Colonic mucosa (tissue), 4 donors: ENCODE measurements at regions not wholly inside any gene's neighbourhood (a gene's known extent, or its start where the extent isn't known, plus 50 kb on each side); places are given as distances from the start of the nearest gene placed in this dataset.
"Not testable (repeated sequence)": the region's sequence is repeated elsewhere in the genome, so short reads cannot be mapped to it uniquely, and the experiment has no call there.

ENCODE experiments used
- DNase-seq: peaks from one replicate; pipeline ENCODE4 v3.0.0-alpha.2; 2020
- H3K27ac ChIP-seq: fragments of 200-600 bp; one replicate; pipeline ENCODE4 v1.8.0; 2021
- H3K27me3 ChIP-seq: fragments of 200-600 bp; one replicate; pipeline ENCODE4 v1.8.0; 2021
- H3K36me3 ChIP-seq: fragments of 200-600 bp; one replicate; pipeline ENCODE4 v1.8.0; 2021
- H3K4me1 ChIP-seq: fragments of 200-600 bp; one replicate; pipeline ENCODE4 v1.8.0; 2021; ENCODE audit warnings: mild to moderate bottlenecking
- H3K4me3 ChIP-seq: fragments of 200-600 bp; one replicate; pipeline ENCODE4 v1.8.0; 2021
- H3K9ac ChIP-seq, 2 donors: one replicate each; pipeline ENCODE4 v1.7.0; 2013; ENCODE audit warnings: control low read depth in 2 of 2, low read depth in 2 of 2, low read length in 2 of 2
- H3K9me3 ChIP-seq: fragments of 200-600 bp; one replicate; pipeline ENCODE4 v1.8.0; 2021
- CTCF ChIP-seq: fragments of 200-600 bp; IDR thresholded peaks from one replicate; pipeline ENCODE4 v1.8.0; 2022; ENCODE audit warnings: antibody characterized with exemption, mild to moderate bottlenecking
- intact Hi-C: fragments of 100-400 bp; cut with DNase I; formaldehyde crosslinking; loops from one replicate; pipeline ENCODE4 v1.14.1; 2022
- donor health status: healthy.
- donor health status: DM: no; HTN: no; CAD: no.
- donor health status: DM: no; HTN: no; CAD: no.

- Histone ChIP-seq H3K9ac (no peak overlapping the region), H3K27me3 (no peaks in the 10 kb centered on the region), H3K9me3 (no peaks in the 10 kb centered on the region), H3K27ac (no peak overlapping the region), H3K36me3 (no peaks in the 10 kb centered on the region), H3K4me3 (no peak overlapping the region), H3K4me1 (no peaks in the 10 kb centered on the region)
- intact Hi-C loops, result no loop called here
- DNase-seq, result no peak
- no peak for TF ChIP-seq CTCF
Measured at GRCh38 chr5:17022296-17022695, 86.2 kb upstream of the MYO10 start.

- H3K27ac ChIP-seq, result no peak overlapping the region
- DNase-seq, result no peak
- no peak overlapping the region for H3K9ac ChIP-seq
- intact Hi-C loops, result no loop called here
- H3K4me1 ChIP-seq, result no peaks in the 10 kb centered on the region
- no peaks in the 10 kb centered on the region for H3K9me3 ChIP-seq
- no peaks in the 10 kb centered on the region for H3K36me3 ChIP-seq
- no peak overlapping the region for H3K4me3 ChIP-seq
- H3K27me3 ChIP-seq, result no peaks in the 10 kb centered on the region
- no peak for TF ChIP-seq CTCF
Measured at GRCh38 chr5:17024686-17025180, 88.6 kb upstream of the MYO10 start.

GRCh38 chr5:17031659-17032277 lies 95.7 kb upstream of the MYO10 start:
- DNase-seq, H3K4me1 ChIP-seq, H3K27me3 ChIP-seq, H3K27ac ChIP-seq, H3K9ac ChIP-seq, H3K4me3 ChIP-seq, H3K36me3 ChIP-seq, intact Hi-C loops, H3K9me3 ChIP-seq: not testable (repeated sequence)

GRCh38 chr5:17032314-17032985 lies 96.4 kb upstream of the MYO10 start:
- H3K27me3 ChIP-seq, H3K4me1 ChIP-seq, H3K9ac ChIP-seq, H3K27ac ChIP-seq, H3K9me3 ChIP-seq, DNase-seq, intact Hi-C loops, H3K36me3 ChIP-seq, H3K4me3 ChIP-seq: not testable (repeated sequence)

GRCh38 chr5:17034992-17035391 lies 98.9 kb upstream of the MYO10 start:
- H3K4me3 ChIP-seq, H3K4me1 ChIP-seq, DNase-seq, H3K27me3 ChIP-seq, H3K9ac ChIP-seq, H3K9me3 ChIP-seq, H3K27ac ChIP-seq, intact Hi-C loops, H3K36me3 ChIP-seq: not testable (repeated sequence)

- Histone ChIP-seq H3K4me1 (no peaks in the 10 kb centered on the region), H3K36me3 (no peaks in the 10 kb centered on the region), H3K27me3 (no peaks in the 10 kb centered on the region), H3K9me3 (no peaks in the 10 kb centered on the region), H3K4me3 (no peak overlapping the region), H3K9ac (no peak overlapping the region), H3K27ac (no peak overlapping the region)
- no peak for TF ChIP-seq CTCF
- intact Hi-C loops, result no loop called here
- no peak for DNase-seq
Measured at GRCh38 chr5:17037751-17038150, 101.7 kb upstream of the MYO10 start.

GRCh38 chr5:17039170-17039569 lies 103.1 kb upstream of the MYO10 start:
- Histone ChIP-seq H3K9ac (no peak overlapping the region), H3K36me3 (no peaks in the 10 kb centered on the region), H3K4me3 (no peak overlapping the region), H3K4me1 (no peaks in the 10 kb centered on the region), H3K27ac (no peak overlapping the region), H3K27me3 (no peaks in the 10 kb centered on the region), H3K9me3 (no peaks in the 10 kb centered on the region)
- no peak for TF ChIP-seq CTCF
- no peak for DNase-seq
- intact Hi-C loops, result no loop called here
